GM21825 (cell line): ENCODE measurements at regions not wholly inside any gene's neighbourhood (a gene's known extent, or its start where the extent isn't known, plus 50 kb on each side); places are given as distances from the start of the nearest gene placed in this dataset.
"Not testable (repeated sequence)": the region's sequence is repeated elsewhere in the genome, so short reads cannot be mapped to it uniquely, and the experiment has no call there.

ENCODE experiments used
- ATAC-seq: cut with Tn5 transposase; IDR thresholded peaks from one replicate; pipeline ENCODE4 v1.9.1; 2021; ENCODE audit warnings: mild to moderate bottlenecking, moderate library complexity; ENCODE audit not compliant: unreplicated experiment

DNA sequence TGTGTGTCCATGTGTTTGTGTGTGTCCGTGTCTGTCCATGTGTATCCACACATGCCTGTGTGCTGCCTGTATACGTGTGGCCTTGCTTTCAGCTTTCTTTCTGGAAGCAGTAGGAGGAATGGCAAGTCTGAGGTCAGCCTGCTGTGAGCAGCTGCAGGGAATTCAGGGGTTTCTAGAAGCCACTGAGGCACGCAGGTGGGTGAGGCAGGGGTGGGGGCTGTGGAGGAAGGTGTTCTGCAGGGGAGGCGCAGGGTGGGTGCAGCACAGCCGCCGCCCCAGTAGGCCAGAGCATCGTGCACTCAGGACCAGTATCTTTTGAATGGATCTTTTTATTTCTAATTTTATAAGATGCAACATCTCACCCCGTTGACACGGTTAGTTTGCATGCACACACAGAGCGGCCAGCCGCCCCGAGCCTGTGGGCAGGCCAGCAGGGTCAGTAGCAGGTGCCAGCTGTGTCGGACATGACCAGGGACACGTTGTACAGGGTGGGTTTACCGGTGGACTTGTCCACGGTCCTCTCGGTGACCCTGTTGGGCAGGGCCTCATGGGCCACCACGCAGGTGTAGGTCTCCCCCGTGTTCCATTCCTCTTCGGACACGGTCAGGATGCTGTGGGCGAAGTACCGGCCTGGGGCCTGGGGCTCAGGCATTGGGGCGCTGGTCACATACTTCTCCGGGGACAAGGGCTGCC is 327.7 kb downstream of the TMEM121 start:
- ATAC-seq: no peak

GRCh38 chr14:105854600-105855245 is 328.3 kb downstream of the TMEM121 start:
- ATAC-seq: no peak

DNA sequence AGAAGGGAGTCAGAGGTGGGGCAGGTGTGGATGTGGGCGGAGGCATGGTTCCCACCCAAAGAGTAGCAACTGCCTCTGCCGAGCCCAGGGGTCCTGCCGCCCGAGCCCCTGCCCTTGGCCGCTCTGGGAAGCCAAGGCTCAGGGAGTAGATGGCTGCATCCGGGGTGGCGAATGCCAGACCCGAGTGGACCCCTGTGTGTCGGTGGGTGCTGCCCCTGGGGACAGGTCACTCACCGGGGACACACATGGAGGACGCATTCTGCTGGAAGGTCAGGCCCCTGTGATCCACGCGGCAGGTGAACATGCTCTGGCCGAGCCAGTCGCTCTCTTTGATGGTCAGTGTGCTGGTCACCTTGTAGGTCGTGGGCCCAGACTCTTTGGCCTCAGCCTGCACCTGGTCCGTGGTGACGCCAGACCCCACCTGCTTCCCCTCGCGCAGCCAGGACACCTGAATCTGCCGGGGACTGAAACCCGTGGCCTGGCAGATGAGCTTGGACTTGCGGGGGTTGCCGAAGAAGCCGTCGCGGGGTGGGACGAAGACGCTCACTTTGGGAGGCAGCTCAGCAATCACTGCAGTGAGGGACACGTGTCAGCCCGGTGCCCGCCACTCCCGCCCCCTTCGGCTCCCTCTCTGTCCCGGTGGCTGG is 329.0 kb downstream of the TMEM121 start:
- no peak for ATAC-seq

GRCh38 chr14:105855893-105856675 is 329.7 kb downstream of the TMEM121 start:
- ATAC-seq: no peak

DNA sequence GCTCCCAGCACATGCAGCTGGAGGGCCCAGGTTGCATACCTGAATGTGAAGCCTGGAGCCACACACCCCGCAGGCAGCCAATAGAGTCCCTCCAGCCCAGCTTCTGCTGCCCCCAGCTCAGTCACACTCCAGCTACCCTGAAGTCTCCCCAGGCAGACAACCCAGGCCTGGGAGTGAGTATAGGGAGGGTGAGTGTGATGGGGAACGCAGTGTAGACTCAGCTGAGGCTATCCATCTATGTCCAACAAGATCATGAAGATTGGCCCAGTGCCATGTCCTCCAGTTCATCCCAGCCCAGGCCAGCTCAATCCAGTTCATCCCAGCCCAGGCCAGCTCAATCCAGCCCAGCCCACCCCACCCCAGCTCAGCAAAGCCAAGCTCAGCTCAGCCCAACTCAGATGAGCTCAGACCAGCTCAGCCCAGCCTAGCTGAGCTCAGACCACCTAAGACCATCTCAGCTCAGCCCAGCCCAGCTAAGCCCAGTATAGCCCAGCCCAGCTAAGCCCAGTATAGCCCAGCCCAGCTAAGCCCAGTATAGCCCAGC is 330.4 kb downstream of the TMEM121 start:
- ATAC-seq: no peak

GRCh38 chr14:105857220-105857825 is 330.9 kb downstream of the TMEM121 start:
- ATAC-seq: no peak

GRCh38 chr14:105857826-105858675 is 331.7 kb downstream of the TMEM121 start:
- ATAC-seq: no peak

GRCh38 chr14:105858676-105859025 is 332.3 kb downstream of the TMEM121 start:
- no peak for ATAC-seq

DNA sequence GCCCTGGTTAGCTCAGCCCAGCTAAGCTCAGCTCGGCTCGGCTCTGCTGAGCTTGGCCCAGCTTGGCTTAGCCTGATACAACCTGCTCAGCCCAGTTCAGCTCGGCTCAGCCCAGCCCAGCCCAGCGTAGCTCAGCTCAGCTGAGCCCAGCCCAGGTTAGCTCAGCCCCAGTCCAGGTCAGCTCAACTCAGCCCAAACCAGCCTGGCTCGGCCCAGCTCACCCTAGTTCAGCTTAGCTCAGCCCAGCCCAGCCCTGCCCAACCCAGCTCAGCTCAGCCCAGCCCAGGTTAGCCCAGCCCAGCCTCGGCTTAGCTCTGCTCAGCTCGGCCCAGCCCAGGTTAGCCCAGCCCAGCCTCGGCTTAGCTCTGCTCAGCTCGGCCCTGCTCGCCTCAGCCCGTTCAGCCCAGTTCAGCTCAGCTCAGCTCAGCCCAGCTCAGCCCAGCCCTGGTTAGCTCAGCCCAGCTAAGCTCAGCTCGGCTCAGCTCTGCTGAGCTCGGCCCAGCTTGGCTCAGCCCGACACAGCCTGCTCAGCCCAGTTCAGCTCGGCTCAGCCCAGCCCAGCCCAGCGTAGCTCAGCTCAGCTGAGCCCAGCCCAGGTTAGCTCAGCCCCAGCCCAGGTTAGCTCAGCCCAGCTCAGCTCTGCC is 332.8 kb downstream of the TMEM121 start:
- ATAC-seq: not testable (repeated sequence)

DNA sequence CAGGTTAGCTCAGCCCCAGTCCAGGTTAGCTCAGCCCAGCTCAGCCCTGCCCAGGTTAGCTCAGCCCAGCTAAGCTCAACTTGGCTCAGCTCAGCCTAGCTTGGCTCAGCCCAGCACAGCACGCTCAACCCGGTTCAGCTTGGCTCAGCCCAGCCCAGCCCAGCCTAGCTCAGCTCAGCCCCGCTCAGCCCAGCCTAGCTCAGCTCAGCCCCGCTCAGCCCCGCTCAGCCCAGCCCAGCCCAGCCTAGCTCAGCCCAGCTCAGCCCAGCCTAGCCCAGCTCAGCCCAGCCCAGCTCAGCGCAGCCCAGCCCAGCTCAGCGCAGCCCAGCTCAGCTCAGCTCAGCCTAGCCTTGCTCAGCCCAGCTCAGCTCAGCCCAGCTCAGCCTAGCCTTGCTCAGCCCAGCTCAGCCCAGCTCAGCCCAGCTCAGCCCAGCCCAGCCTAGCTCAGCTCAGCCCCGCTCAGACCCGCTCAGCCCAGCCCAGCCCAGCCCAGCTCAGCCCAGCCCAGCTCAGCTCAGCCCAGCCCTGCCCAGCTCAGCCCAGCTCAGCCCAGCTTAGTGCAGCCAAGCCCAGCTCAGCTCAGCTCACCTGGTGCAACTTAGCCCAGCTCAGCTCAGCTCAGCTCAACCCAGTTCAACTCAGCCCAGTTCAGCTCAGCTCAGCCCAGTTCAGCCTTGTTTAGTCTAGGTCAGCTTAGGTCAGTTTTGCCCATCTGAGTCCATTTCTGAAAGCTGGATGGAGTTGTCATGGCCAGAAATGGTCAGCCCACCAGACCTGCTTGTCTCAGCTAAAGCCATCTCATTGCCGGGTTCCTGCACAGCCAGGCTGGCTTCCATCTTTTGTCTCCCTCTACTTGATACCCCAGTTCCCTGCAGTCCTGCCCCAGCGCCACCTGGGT is 333.6 kb downstream of the TMEM121 start:
- ATAC-seq: no peak

DNA sequence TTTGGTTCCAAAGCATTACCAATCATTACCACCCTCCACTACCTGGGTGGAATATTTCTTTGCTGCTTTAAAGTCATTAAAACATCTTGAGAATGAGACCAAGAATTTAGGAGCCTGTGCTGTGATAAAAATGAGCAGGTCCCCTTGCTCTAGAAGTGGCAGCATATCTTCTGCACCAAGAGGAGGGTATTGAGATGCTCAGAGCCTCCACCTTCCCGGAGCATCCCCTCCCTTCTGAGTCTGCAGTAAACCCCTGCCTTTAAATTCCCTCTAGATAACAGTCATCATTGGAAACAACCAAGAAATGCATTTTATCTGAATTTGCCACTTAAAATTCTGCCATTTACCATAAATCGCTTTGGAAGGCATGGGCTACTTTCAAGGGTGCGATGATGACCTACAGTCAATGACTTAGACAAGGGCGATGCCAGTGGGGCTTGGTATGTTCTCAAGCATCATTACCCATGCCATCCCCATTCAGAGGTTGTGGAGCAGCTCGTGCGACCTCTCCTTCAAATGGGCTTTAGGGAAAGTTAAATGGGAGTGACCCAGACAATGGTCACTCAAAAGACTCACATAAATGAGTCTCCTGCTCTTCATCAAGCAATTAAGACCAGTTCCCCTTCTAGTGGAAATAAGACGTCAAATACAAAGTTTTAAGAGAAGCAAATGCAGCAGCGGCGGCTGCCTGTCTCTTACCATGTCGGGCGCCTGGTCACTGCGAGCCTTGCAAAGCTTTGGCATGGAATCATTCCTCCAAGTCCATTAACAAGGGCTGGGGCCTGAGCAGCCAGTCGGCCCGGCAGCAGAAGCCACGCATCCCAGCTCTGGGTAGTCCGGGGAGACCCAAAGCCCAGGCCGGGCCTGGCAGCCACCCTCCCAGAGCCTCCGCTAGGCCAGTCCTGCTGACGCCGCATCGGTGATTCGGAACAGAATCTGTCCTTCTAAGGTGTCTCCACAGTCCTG is 334.5 kb downstream of the TMEM121 start:
- no peak for ATAC-seq

DNA sequence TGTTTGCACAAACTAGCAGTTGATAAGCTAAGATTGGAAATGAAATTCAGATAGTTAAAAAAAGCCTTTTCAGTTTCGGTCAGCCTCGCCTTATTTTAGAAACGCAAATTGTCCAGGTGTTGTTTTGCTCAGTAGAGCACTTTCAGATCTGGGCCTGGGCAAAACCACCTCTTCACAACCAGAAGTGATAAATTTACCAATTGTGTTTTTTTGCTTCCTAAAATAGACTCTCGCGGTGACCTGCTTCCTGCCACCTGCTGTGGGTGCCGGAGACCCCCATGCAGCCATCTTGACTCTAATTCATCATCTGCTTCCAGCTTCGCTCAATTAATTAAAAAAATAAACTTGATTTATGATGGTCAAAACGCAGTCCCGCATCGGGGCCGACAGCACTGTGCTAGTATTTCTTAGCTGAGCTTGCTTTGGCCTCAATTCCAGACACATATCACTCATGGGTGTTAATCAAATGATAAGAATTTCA is 335.6 kb downstream of the TMEM121 start:
- peak; percentile 37 for ATAC-seq

DNA sequence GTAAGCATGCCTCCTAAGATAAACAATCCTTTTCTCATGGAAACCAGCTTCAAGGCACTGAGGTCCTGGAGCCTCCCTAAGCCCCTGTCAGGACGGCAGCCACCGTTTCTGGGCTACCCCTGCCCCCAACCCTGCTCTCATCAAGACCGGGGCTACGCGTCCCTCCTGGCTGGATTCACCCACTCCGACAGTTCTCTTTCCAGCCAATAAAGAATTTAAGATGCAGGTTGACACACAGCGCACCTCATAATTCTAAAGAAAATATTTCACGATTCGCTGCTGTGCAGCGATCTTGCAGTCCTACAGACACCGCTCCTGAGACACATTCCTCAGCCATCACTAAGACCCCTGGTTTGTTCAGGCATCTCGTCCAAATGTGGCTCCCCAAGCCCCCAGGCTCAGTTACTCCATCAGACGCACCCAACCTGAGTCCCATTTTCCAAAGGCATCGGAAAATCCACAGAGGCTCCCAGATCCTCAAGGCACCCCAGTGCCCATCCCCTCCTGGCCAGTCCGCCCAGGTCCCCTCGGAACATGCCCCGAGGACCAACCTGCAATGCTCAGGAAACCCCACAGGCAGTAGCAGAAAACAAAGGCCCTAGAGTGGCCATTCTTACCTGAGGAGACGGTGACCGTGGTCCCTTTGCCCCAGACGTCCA is 336.3 kb downstream of the TMEM121 start:
- ATAC-seq: no peak

- ATAC-seq: no peak
These were observed 337.1 kb downstream of the TMEM121 start for GRCh38 chr14:105863296-105864108.

DNA sequence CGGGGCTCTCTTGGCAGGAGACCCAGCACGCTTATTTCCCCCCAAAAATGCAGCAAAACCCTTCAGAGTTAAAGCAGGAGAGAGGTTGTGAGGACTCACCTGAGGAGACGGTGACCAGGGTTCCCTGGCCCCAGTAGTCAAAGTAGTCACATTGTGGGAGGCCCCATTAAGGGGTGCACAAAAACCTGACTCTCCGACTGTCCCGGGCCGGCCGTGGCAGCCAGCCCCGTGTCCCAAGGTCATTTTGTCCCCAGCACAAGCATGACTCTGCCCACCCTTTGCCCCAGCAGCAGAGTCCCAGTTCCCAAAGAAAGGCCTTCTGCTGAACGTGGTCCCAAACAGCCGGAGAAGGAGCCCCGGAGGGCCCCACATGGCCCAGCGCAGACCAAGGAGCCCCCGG is 337.7 kb downstream of the TMEM121 start:
- ATAC-seq: no peak
